ENCODE measurements at regions not wholly inside any gene's neighbourhood (a gene's known extent, or its start where the extent isn't known, plus 50 kb on each side); places are given as distances from the start of the nearest gene placed in this dataset.

GRCh38 chr9:90032296-90033027, 427.6 kb downstream of the GADD45G start:
- TF ChIP-seq, protein P1, sequence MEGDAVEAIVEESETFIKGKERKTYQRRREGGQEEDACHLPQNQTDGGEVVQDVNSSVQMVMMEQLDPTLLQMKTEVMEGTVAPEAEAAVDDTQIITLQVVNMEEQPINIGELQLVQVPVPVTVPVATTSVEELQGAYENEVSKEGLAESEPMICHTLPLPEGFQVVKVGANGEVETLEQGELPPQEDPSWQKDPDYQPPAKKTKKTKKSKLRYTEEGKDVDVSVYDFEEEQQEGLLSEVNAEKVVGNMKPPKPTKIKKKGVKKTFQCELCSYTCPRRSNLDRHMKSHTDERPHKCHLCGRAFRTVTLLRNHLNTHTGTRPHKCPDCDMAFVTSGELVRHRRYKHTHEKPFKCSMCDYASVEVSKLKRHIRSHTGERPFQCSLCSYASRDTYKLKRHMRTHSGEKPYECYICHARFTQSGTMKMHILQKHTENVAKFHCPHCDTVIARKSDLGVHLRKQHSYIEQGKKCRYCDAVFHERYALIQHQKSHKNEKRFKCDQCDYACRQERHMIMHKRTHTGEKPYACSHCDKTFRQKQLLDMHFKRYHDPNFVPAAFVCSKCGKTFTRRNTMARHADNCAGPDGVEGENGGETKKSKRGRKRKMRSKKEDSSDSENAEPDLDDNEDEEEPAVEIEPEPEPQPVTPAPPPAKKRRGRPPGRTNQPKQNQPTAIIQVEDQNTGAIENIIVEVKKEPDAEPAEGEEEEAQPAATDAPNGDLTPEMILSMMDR (IDR thresholded peaks at IDR 0.05): no peak
- no peak for TF ChIP-seq POLR2AphosphoS5 (IDR thresholded peaks at IDR 0.05; ENCODE audit: low read depth, low read length)
- TF ChIP-seq GATA2 (CRISPR knock-in tag; IDR thresholded peaks at IDR 0.05): no peak
- TF ChIP-seq USF2 (IDR thresholded peaks at IDR 0.05; ENCODE audit: borderline replicate concordance, low read depth, low read length): no peak
- TF ChIP-seq EP300 (IDR thresholded peaks at IDR 0.05; ENCODE audit: borderline replicate concordance in 1 of 2, low read depth in 1 of 2, low read length in 1 of 2): no peak
- TF ChIP-seq YY1 (IDR thresholded peaks at IDR 0.05; ENCODE audit: low read depth): no peak
- no peak for TF ChIP-seq SIN3A (IDR thresholded peaks at IDR 0.05; ENCODE audit: borderline replicate concordance, low read depth, low read length)
- TF ChIP-seq RCOR1 (IDR thresholded peaks at IDR 0.05; ENCODE audit: low read length): no peak
- TF ChIP-seq ELF1 (IDR thresholded peaks at IDR 0.05): no peak
- TF ChIP-seq RAD21 (IDR thresholded peaks at IDR 0.05; ENCODE audit: low read length): no peak

Data from SK-N-SH (cell line).